GM12892 (cell line): ENCODE measurements at regions not wholly inside any gene's neighbourhood (a gene's known extent, or its start where the extent isn't known, plus 50 kb on each side); places are given as distances from the start of the nearest gene placed in this dataset.

ENCODE experiments used
- DNase-seq: peaks from one replicate; pipeline ENCODE4 v3.0.0; 2011; ENCODE audit not compliant: insufficient read length
- FAIRE-seq: peaks from 2 replicates; lab custom pipeline; 2011; peaks lifted over from hg19 to GRCh38; lab: Jason Lieb, UNC
- POLR2A ChIP-seq: IDR thresholded peaks from 2 replicates; pipeline ENCODE4 v1.6.1; 2011; ENCODE audit warnings: low read depth, low read length, control low read depth
- POLR2AphosphoS5 ChIP-seq: IDR thresholded peaks from 2 replicates; pipeline ENCODE4 v1.6.1; 2011; ENCODE audit warnings: low read depth, low read length, control low read depth
- TAF1 ChIP-seq: IDR thresholded peaks from 2 replicates; pipeline ENCODE4 v1.6.1; 2011; ENCODE audit warnings: low read depth, mild to moderate bottlenecking, control low read depth, low read length, borderline replicate concordance

GRCh38 chr4:8796096-8796495 lies 75.5 kb downstream of the HMX1 start:
- DNase-seq: no peak
- TF ChIP-seq POLR2AphosphoS5: no peak
- TF ChIP-seq TAF1: no peak
- TF ChIP-seq POLR2A: no peak

DNA sequence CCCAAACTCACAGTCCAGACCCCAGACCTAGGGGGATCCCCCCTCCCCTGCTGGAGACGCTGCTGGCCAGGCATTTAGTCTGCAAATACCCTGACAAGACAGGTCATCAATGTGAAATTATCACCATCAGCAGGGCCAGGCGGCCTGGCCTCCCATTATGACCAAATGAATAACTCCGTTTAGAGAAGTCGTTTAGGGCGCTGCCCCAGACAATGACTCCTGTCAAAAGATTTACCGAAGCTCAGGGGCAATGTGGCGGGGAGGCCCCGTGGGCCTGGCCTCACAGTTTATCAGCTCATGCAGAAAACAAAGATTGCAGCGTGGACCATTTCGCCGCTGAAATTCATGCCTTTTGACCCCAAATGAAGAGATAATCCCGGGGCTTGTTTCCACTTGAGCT lies 76.5 kb downstream of the HMX1 start:
- no peak for FAIRE-seq
- TF ChIP-seq POLR2A (no peak), POLR2AphosphoS5 (no peak), TAF1 (no peak)
- no peak for DNase-seq

More at GRCh38 chr4:8796096-8796495, 75.5 kb downstream of the HMX1 start:
- FAIRE-seq: no peak

GRCh38 chr4:8794491-8794890 lies 77.1 kb downstream of the HMX1 start:
- FAIRE-seq (no peak), DNase-seq (no peak)
- TF ChIP-seq POLR2A: no peak
- TF ChIP-seq POLR2AphosphoS5: no peak

DNA sequence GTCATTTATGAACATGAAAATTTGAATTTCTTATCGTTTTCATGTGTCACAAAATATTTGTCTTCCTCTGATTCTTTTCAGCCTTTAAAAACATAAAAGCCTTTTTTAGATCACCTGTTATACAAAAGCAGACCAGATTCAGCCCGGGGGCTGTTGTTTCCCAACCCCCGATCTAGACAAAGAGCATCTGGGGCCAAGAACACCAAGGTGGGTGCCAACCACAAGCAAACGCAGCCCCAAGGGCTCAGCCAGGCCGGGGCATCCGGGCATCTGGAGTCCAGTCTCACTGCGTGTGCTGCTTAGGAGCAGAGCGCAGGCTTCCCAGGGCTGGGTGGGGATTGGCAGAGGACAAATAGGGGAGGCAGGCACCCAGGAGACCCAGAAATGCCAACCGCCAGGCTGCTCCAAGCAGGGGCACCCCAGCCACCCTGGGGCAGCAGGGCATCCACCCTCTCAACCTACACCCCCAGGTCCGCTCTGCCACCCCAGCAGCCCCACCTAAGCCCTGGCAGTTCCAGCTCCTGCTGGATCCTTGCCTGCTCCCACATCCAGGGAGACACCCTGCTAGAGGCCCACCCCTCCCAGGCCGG lies 78.0 kb downstream of the HMX1 start:
- FAIRE-seq: no peak
- TF ChIP-seq POLR2AphosphoS5: no peak
- no peak for TF ChIP-seq TAF1
- no peak for TF ChIP-seq POLR2A
- no peak for DNase-seq

DNA sequence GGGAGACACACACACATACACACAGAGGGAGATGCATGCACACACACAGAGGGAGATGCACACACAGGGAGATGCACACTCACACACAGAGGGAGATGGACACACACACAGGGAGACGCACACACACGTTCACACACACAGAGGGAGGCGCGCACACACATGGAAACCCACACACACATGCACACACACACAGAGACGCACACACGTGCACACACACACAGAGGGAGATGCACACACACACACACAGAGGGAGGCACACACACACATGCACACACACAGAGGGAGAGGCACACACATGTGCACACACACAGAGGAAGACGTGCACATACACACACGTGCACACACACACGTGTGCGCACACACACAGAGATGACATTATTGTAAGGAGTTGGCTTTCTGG lies 79.1 kb downstream of the HMX1 start:
- FAIRE-seq (no peak), DNase-seq (no peak)
- TF ChIP-seq POLR2A (no peak), TAF1 (no peak), POLR2AphosphoS5 (no peak)

DNA sequence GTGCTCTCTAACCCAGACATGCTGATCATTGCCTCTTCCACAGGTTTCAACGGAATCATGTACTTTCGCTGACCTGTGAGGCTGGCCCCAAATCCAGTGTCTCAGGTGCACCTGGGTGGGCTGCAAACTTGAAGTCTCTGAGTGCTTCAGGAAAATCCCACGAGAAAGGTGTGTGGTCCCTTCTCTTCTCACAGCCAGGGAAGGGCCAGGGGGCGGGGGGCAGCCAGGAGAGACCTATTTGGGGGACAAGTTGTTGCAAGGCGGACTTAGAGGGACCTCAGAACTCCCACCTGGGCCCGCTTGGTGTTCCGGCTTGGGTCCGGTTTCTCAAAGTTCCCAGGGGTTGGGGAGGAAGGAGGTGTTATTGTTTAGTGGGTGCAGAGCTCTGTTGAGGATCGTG lies 80.0 kb downstream of the HMX1 start:
- FAIRE-seq: no peak
- TF ChIP-seq POLR2A (no peak), TAF1 (no peak), POLR2AphosphoS5 (no peak)
- no peak for DNase-seq

- FAIRE-seq (no peak), DNase-seq (no peak)
- TF ChIP-seq POLR2A: no peak
- no peak for TF ChIP-seq POLR2AphosphoS5
- no peak for TF ChIP-seq TAF1
Observed at GRCh38 chr4:8790749-8791148, 80.9 kb downstream of the HMX1 start.

DNA sequence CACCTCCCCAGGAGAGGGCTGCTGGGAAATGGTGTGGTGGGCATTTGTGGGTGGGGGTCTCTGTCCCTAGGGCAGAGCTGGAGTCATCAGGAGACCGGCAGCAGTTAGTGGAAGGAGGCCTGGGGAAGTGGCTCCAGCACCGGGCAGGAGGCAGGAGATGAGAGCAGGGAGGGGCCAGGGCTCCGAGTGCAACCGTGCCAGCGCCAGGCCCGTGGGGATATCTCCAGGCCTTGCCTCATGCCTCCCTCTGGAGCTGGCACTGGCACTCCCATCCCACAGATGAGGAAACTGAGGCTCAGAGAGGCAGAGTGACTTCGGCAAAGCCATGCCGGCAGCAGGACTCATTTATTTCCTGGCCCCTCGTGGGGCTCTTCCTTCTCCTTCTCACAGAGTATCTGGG lies 83.5 kb downstream of the HMX1 start:
- DNase-seq (no peak), FAIRE-seq (no peak)
- no peak for TF ChIP-seq POLR2A
- no peak for TF ChIP-seq POLR2AphosphoS5
- no peak for TF ChIP-seq TAF1

DNA sequence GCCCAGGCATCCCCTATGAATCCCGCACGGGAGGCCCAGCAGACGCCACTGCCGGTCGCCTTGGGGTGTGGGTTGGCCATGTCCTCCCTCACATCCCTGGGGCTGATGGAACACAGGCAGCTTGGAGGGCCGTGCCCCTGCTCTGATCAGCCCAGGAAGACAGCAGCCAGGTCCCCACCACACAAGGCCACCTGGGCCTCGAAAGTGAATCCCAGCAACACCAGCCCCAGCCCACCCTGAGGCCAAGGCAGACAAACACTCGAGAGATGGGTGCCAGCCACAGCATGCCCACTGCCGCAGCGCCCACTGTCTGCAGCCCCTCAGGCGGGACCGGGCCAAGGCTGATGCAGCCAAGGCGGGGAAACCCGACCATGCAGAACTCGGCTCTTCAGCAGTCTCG lies 85.5 kb downstream of the HMX1 start:
- FAIRE-seq: no peak
- TF ChIP-seq POLR2AphosphoS5 (no peak), TAF1 (no peak), POLR2A (no peak)
- no peak for DNase-seq

DNA sequence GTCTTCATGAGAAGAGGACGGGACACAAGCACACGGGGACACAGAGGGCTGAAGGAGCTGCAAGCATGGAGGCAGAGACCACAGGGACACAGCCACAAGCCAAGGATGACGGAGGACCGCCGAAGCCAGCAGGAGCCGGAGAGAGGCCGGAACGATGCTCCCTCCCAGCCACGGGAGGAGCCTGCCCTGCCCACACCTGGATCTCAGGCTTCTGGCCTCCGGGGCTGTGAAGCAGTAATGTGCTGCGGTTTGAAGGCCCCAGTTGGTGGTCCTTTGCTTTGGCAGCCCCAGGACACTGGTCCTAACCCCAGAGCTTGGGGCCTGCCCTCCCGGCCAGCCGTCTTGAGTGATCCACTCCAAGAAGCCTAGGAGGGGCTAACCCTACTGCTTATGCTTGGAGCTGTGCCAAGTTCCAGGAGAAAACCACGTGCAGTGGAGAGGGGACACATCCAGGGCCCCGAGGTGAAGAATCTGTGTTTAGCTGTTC lies 85.9 kb downstream of the HMX1 start:
- TF ChIP-seq POLR2AphosphoS5 (no peak), TAF1 (no peak), POLR2A (no peak)
- FAIRE-seq: no peak
- DNase-seq: no peak

DNA sequence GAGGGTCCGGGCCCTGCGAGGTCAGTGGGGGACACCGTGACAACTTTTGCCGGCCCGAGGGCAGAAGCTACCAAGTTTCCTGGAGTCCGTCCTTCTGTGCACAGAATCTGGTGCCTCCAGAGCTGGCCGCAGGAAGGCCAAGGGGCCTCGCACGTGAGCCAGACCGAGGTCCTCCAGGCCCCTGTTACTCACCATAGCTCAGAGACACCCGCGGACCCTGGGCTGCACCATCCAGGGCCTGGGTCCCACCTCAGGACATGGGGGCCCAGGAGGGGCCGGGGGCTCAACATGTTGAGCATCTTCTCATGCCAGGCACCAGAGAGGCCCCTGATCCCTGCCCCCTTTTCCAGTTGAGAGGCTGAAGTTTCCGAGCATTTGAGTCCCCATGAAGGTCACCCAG lies 87.9 kb downstream of the HMX1 start:
- TF ChIP-seq TAF1 (no peak), POLR2A (no peak), POLR2AphosphoS5 (no peak)
- no peak for DNase-seq
- FAIRE-seq: no peak

GRCh38 chr4:8782135-8782534 lies 89.5 kb downstream of the HMX1 start:
- no peak for TF ChIP-seq POLR2A
- no peak for TF ChIP-seq POLR2AphosphoS5
- FAIRE-seq (no peak), DNase-seq (no peak)
